ENCODE measurements at regions not wholly inside any gene's neighbourhood (a gene's known extent, or its start where the extent isn't known, plus 50 kb on each side); places are given as distances from the start of the nearest gene placed in this dataset.

- Histone ChIP-seq H3K36me3 (ENCODE audit: insufficient read depth, low read length) (no peaks in the 10 kb centered on the region), H3K9me3 (ENCODE audit: low read length) (no peaks in the 10 kb centered on the region), H3K9me2 (ENCODE audit: insufficient read depth, low read length) (no peaks in the 10 kb centered on the region), H3K9ac (ENCODE audit: low read length) (no peak overlapping the region), H2AFZ (ENCODE audit: low read depth, low read length) (no peak overlapping the region), H3K27me3 (ENCODE audit: insufficient read depth, low read depth, low read length) (no peaks in the 10 kb centered on the region), H3F3A (ENCODE audit: insufficient read depth, low read length, poor library complexity, severe bottlenecking) (no peaks in the 10 kb centered on the region), H3K4me2 (ENCODE audit: low read length) (no peak overlapping the region), H3K27ac (ENCODE audit: low read length) (no peak overlapping the region), H4K20me1 (ENCODE audit: insufficient read depth) (no peaks in the 10 kb centered on the region), H3K4me3 (ENCODE audit: low read length) (no peak overlapping the region), H3K79me2 (replicated peaks; ENCODE audit: insufficient read depth, low read length) (peaks cover 6% of the 10 kb centered on the region)
- TF ChIP-seq CTCF (IDR thresholded peaks at IDR 0.05; ENCODE audit: poor library complexity, severe bottlenecking) (no peak), RAD21 (conservative IDR thresholded peaks at IDR 0.05) (no peak), TAF1 (IDR thresholded peaks at IDR 0.05; ENCODE audit: low read depth) (no peak), EP300 (conservative IDR thresholded peaks at IDR 0.05; ENCODE audit: poor library complexity, severe bottlenecking) (no peak), EZH2 (IDR thresholded peaks at IDR 0.05; ENCODE audit: borderline replicate concordance, insufficient read depth, low read length, poor library complexity, severe bottlenecking) (no peak), REST (IDR thresholded peaks at IDR 0.05; ENCODE audit: borderline replicate concordance) (no peak), SMC3 (conservative IDR thresholded peaks at IDR 0.05; ENCODE audit: poor library complexity) (no peak), POLR2AphosphoS5 (IDR thresholded peaks at IDR 0.05) (no peak), MXI1 (conservative IDR thresholded peaks at IDR 0.05; ENCODE audit: poor library complexity, severe bottlenecking) (no peak)
Observed at GRCh38 chr3:181629711-181630110, 82.0 kb upstream of the SOX2 start.

- H3K27me3 ChIP-seq (ENCODE audit: insufficient read depth, low read depth, low read length): no peaks in the 10 kb centered on the region
- no peak overlapping the region for H3K27ac ChIP-seq (ENCODE audit: low read length)
- H3K4me3 ChIP-seq (ENCODE audit: low read length): no peak overlapping the region
- no peak overlapping the region for H2AFZ ChIP-seq (ENCODE audit: low read depth, low read length)
- no peaks in the 10 kb centered on the region for H3K36me3 ChIP-seq (ENCODE audit: insufficient read depth, low read length)
- H3K79me2 ChIP-seq (replicated peaks; ENCODE audit: insufficient read depth, low read length): peaks cover 6% of the 10 kb centered on the region
- no peaks in the 10 kb centered on the region for H3F3A ChIP-seq (ENCODE audit: insufficient read depth, low read length, poor library complexity, severe bottlenecking)
- no peak for TF ChIP-seq MXI1 (conservative IDR thresholded peaks at IDR 0.05; ENCODE audit: poor library complexity, severe bottlenecking)
- no peak for TF ChIP-seq SMC3 (conservative IDR thresholded peaks at IDR 0.05; ENCODE audit: poor library complexity)
- no peak for TF ChIP-seq CTCF (IDR thresholded peaks at IDR 0.05; ENCODE audit: poor library complexity, severe bottlenecking)
- no peak for TF ChIP-seq EZH2 (IDR thresholded peaks at IDR 0.05; ENCODE audit: borderline replicate concordance, insufficient read depth, low read length, poor library complexity, severe bottlenecking)
- TF ChIP-seq TAF1 (IDR thresholded peaks at IDR 0.05; ENCODE audit: low read depth): no peak
- no peak for TF ChIP-seq POLR2AphosphoS5 (IDR thresholded peaks at IDR 0.05)
- no peak for TF ChIP-seq EP300 (conservative IDR thresholded peaks at IDR 0.05; ENCODE audit: poor library complexity, severe bottlenecking)
- TF ChIP-seq REST (IDR thresholded peaks at IDR 0.05; ENCODE audit: borderline replicate concordance): no peak
- no peak for TF ChIP-seq RAD21 (conservative IDR thresholded peaks at IDR 0.05)
- H3K9me3 ChIP-seq (ENCODE audit: low read length): no peaks in the 10 kb centered on the region
- H3K9me2 ChIP-seq (ENCODE audit: insufficient read depth, low read length): no peaks in the 10 kb centered on the region
- H4K20me1 ChIP-seq (ENCODE audit: insufficient read depth): no peaks in the 10 kb centered on the region
- no peak overlapping the region for H3K4me2 ChIP-seq (ENCODE audit: low read length)
- H3K9ac ChIP-seq (ENCODE audit: low read length): no peak overlapping the region
Observed at GRCh38 chr3:181629029-181629428, 82.7 kb upstream of the SOX2 start.

All from neural cell (in vitro differentiated cells).